ENCODE measurements at regions not wholly inside any gene's neighbourhood (a gene's known extent, or its start where the extent isn't known, plus 50 kb on each side); places are given as distances from the start of the nearest gene placed in this dataset.

- TF ChIP-seq EZH2phosphoT487 (IDR thresholded peaks at IDR 0.05; ENCODE audit: low read length) (no peak), CTCF (IDR thresholded peaks at IDR 0.05; ENCODE audit: low read length) (no peak), EZH2 (optimal IDR thresholded peaks at IDR 0.05; ENCODE audit: low read depth, low read length) (no peak)
- no peaks in the 10 kb centered on the region for H3K9me2 ChIP-seq (replicated peaks; ENCODE audit: insufficient read depth, low read length)
- H3K27ac ChIP-seq (ENCODE audit: low read length), result no peak overlapping the region
- no peak for DNase-seq
- H3K9ac ChIP-seq (ENCODE audit: low read length), result no peak overlapping the region
- H3F3A ChIP-seq (ENCODE audit: insufficient read depth, low read length), result no peaks in the 10 kb centered on the region
- H3K27me3 ChIP-seq (replicated peaks; ENCODE audit: insufficient read depth, low read length), result no peaks in the 10 kb centered on the region
- H3K4me1 ChIP-seq (ENCODE audit: low read length), result no peaks in the 10 kb centered on the region
- no peak overlapping the region for H3K4me3 ChIP-seq (ENCODE audit: low read length)
- no peaks in the 10 kb centered on the region for H4K20me1 ChIP-seq (ENCODE audit: insufficient read depth, low read length)
- no peaks in the 10 kb centered on the region for H3K9me3 ChIP-seq (replicated peaks; ENCODE audit: insufficient read depth, low read length)
- H3K36me3 ChIP-seq (replicated peaks; ENCODE audit: insufficient read depth, low read length), result no peaks in the 10 kb centered on the region
- H2AFZ ChIP-seq (ENCODE audit: low read length), result no peak overlapping the region
- no peak overlapping the region for H3K4me2 ChIP-seq (ENCODE audit: low read depth, low read length)
- no peaks in the 10 kb centered on the region for H3K79me2 ChIP-seq (ENCODE audit: low read length)
Observed at GRCh38 chr7:22894546-22894945, 71.9 kb upstream of the TOMM7 start.

GRCh38 chr7:22890773-22891172 is 68.1 kb upstream of the TOMM7 start:
- no peak overlapping the region for H3K4me3 ChIP-seq (ENCODE audit: low read length)
- peaks cover 7% of the 10 kb centered on the region for H3K4me1 ChIP-seq (ENCODE audit: low read length)

DNA sequence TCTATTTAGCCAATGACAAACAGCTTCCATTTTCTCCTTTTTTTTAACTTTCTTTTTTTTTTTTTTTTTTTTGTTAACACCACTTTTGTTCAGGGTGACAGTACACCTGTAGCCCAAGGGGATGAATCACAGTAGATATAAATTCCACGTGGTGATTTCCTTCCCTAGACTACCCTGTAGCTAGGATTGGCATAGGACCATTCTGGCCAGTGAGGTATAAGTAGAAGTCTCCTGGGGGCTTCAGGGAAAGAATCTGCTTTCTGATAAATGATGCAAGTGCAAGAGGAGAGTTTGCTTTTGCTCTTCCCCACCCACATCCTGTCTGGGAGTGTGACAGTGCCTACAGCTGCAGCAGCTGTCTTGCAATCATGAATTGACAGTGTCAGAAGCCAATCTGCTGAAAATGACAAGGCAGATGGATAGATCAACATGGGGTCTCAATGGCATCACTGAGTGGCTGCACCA is 63.2 kb upstream of the TOMM7 start:
- Histone ChIP-seq H3K4me3 (ENCODE audit: low read length) (no peak overlapping the region), H3K4me1 (ENCODE audit: low read length) (peaks cover 18% of the 10 kb centered on the region), H3K27me3 (replicated peaks; ENCODE audit: insufficient read depth, low read length) (peaks cover 21% of the 10 kb centered on the region)

More at GRCh38 chr7:22890773-22891172, 68.1 kb upstream of the TOMM7 start:
- H3K9me2 ChIP-seq (replicated peaks; ENCODE audit: insufficient read depth, low read length), result no peaks in the 10 kb centered on the region
- H3K9ac ChIP-seq (ENCODE audit: low read length), result no peak overlapping the region
- TF ChIP-seq EZH2 (optimal IDR thresholded peaks at IDR 0.05; ENCODE audit: low read depth, low read length), result no peak
- H3K79me2 ChIP-seq (ENCODE audit: low read length), result no peaks in the 10 kb centered on the region
- no peak overlapping the region for H3K4me2 ChIP-seq (ENCODE audit: low read depth, low read length)
- no peaks in the 10 kb centered on the region for H3K36me3 ChIP-seq (replicated peaks; ENCODE audit: insufficient read depth, low read length)
- no peak overlapping the region for H2AFZ ChIP-seq (ENCODE audit: low read length)
- no peak overlapping the region for H3K27ac ChIP-seq (ENCODE audit: low read length)
- DNase-seq, result no peak
- H3K27me3 ChIP-seq (replicated peaks; ENCODE audit: insufficient read depth, low read length), result no peaks in the 10 kb centered on the region
- no peaks in the 10 kb centered on the region for H4K20me1 ChIP-seq (ENCODE audit: insufficient read depth, low read length)
- no peaks in the 10 kb centered on the region for H3K9me3 ChIP-seq (replicated peaks; ENCODE audit: insufficient read depth, low read length)
- peaks cover 4% of the 10 kb centered on the region for H3F3A ChIP-seq (ENCODE audit: insufficient read depth, low read length)

More for the DNA sequence above, 63.2 kb upstream of the TOMM7 start:
- Histone ChIP-seq H3F3A (ENCODE audit: insufficient read depth, low read length) (peaks cover 16% of the 10 kb centered on the region), H4K20me1 (ENCODE audit: insufficient read depth, low read length) (no peaks in the 10 kb centered on the region), H3K9ac (ENCODE audit: low read length) (no peak overlapping the region), H3K9me2 (replicated peaks; ENCODE audit: insufficient read depth, low read length) (no peaks in the 10 kb centered on the region), H3K36me3 (replicated peaks; ENCODE audit: insufficient read depth, low read length) (no peaks in the 10 kb centered on the region), H3K79me2 (ENCODE audit: low read length) (no peaks in the 10 kb centered on the region), H3K4me2 (ENCODE audit: low read depth, low read length) (peak overlapping the region; percentile 44), H3K9me3 (replicated peaks; ENCODE audit: insufficient read depth, low read length) (no peaks in the 10 kb centered on the region), H2AFZ (ENCODE audit: low read length) (no peak overlapping the region), H3K27ac (ENCODE audit: low read length) (peak overlapping the region; percentile 15; the same call in 1 of the 2 replicates)
- TF ChIP-seq CTCF (IDR thresholded peaks at IDR 0.05; ENCODE audit: low read length) (no peak), EZH2phosphoT487 (IDR thresholded peaks at IDR 0.05; ENCODE audit: low read length) (no peak), EZH2 (optimal IDR thresholded peaks at IDR 0.05; ENCODE audit: low read depth, low read length) (no peak)
- peak; percentile 72 for DNase-seq
